ENCODE measurements at regions not wholly inside any gene's neighbourhood (a gene's known extent, or its start where the extent isn't known, plus 50 kb on each side); places are given as distances from the start of the nearest gene placed in this dataset.

- Histone ChIP-seq H3K27ac (ENCODE audit: low read depth) (no peak overlapping the region), H3K4me2 (no peak overlapping the region), H3K36me3 (ENCODE audit: insufficient read depth) (no peaks in the 10 kb centered on the region; the same call in 1 of the 2 replicates), H4K20me1 (replicated peaks; ENCODE audit: insufficient read depth) (no peaks in the 10 kb centered on the region), H2AFZ (no peak overlapping the region), H3F3A (replicated peaks; ENCODE audit: low read depth) (no peaks in the 10 kb centered on the region), H3K79me2 (replicated peaks; ENCODE audit: insufficient read depth) (no peaks in the 10 kb centered on the region), H3K9me2 (ENCODE audit: insufficient read depth) (no peaks in the 10 kb centered on the region; the same call in 1 of the 2 replicates), H3K27me3 (ENCODE audit: insufficient read depth) (no peaks in the 10 kb centered on the region), H3K4me3 (no peak overlapping the region), H3K4me1 (ENCODE audit: insufficient read depth) (no peaks in the 10 kb centered on the region; the same call in 1 of the 2 replicates)
- H3K36me3 Mint-ChIP-seq (ENCODE audit: low read depth): peaks cover 5% of the 10 kb centered on the region; the same call in 2 of the 3 replicates
- H3K27ac Mint-ChIP-seq: no peak overlapping the region
- TF ChIP-seq REST (IDR thresholded peaks at IDR 0.05; ENCODE audit: unreplicated experiment) (no peak), EZH2phosphoT487 (IDR thresholded peaks at IDR 0.05; ENCODE audit: unreplicated experiment) (no peak), STAT1 (IDR thresholded peaks at IDR 0.05; ENCODE audit: unreplicated experiment) (no peak), ETS1 (IDR thresholded peaks at IDR 0.05) (no peak), NANOG (IDR thresholded peaks at IDR 0.05; ENCODE audit: borderline replicate concordance) (no peak), CTCF (conservative IDR thresholded peaks at IDR 0.05; ENCODE audit: low read depth in 2 of 2) (no peak), EZH2 (IDR thresholded peaks at IDR 0.05; ENCODE audit: low read depth, unreplicated experiment) (no peak), JUNB (IDR thresholded peaks at IDR 0.05; ENCODE audit: unreplicated experiment) (no peak), CREB1 (CRISPR knock-in tag; IDR thresholded peaks at IDR 0.05; ENCODE audit: low read depth) (no peak), ZNF462 (CRISPR knock-in tag; IDR thresholded peaks at IDR 0.05) (no peak), ZNF114 (CRISPR knock-in tag; IDR thresholded peaks at IDR 0.05) (no peak), POLR2AphosphoS5 (IDR thresholded peaks at IDR 0.05; ENCODE audit: low read depth) (no peak)
- no peak overlapping the region for H3K4me3 Mint-ChIP-seq
- ATAC-seq (no peak), DNase-seq (ENCODE audit: low spot score) (no peak)
- H3K9me3 Mint-ChIP-seq: peaks cover 6% of the 10 kb centered on the region; the same call in 2 of the 3 replicates
- no peaks in the 10 kb centered on the region for H3K27me3 Mint-ChIP-seq (ENCODE audit: insufficient read depth, low read depth, poor library complexity)
- peaks cover 3% of the 10 kb centered on the region; the same call in 1 of the 3 replicates for H3K4me1 Mint-ChIP-seq
These were observed 80.0 kb upstream of the COL1A2 start for GRCh38 chr7:94314413-94315410.
